ENCODE measurements at regions not wholly inside any gene's neighbourhood (a gene's known extent, or its start where the extent isn't known, plus 50 kb on each side); places are given as distances from the start of the nearest gene placed in this dataset.

GRCh38 chr4:160864253-160864652 lies 1299.5 kb downstream of the FSTL5 start:
- TF ChIP-seq CTCF (conservative IDR thresholded peaks at IDR 0.05; ENCODE audit: control insufficient read depth, insufficient read depth, low read depth, low read length) = no peak
- no peak overlapping the region for H3K4me3 ChIP-seq (ENCODE audit: control insufficient read depth, low read depth, low read length)
- no peak for DNase-seq (ENCODE audit: low read depth)

GRCh38 chr4:160869899-160870298 lies 1293.9 kb downstream of the FSTL5 start:
- no peak for TF ChIP-seq CTCF (conservative IDR thresholded peaks at IDR 0.05; ENCODE audit: control insufficient read depth, insufficient read depth, low read depth, low read length)
- H3K4me3 ChIP-seq (ENCODE audit: control insufficient read depth, low read depth, low read length) = no peak overlapping the region
- no peak for DNase-seq (ENCODE audit: low read depth)

- no peak for TF ChIP-seq CTCF (conservative IDR thresholded peaks at IDR 0.05; ENCODE audit: control insufficient read depth, insufficient read depth, low read depth, low read length)
- H3K4me3 ChIP-seq (ENCODE audit: control insufficient read depth, low read depth, low read length) = no peak overlapping the region
- no peak for DNase-seq (ENCODE audit: low read depth)
Measured at GRCh38 chr4:160872491-160872890, 1291.3 kb downstream of the FSTL5 start.

GRCh38 chr4:160877087-160877790 lies 1286.6 kb downstream of the FSTL5 start:
- no peak for TF ChIP-seq CTCF (conservative IDR thresholded peaks at IDR 0.05; ENCODE audit: control insufficient read depth, insufficient read depth, low read depth, low read length)
- no peak for DNase-seq (ENCODE audit: low read depth)
- no peak overlapping the region for H3K4me3 ChIP-seq (ENCODE audit: control insufficient read depth, low read depth, low read length)

GRCh38 chr4:160880180-160880579 lies 1283.6 kb downstream of the FSTL5 start:
- no peak for DNase-seq (ENCODE audit: low read depth)
- TF ChIP-seq CTCF (conservative IDR thresholded peaks at IDR 0.05; ENCODE audit: control insufficient read depth, insufficient read depth, low read depth, low read length) = no peak
- no peak overlapping the region for H3K4me3 ChIP-seq (ENCODE audit: control insufficient read depth, low read depth, low read length)

GRCh38 chr4:160887668-160888067 lies 1276.1 kb downstream of the FSTL5 start:
- TF ChIP-seq CTCF (conservative IDR thresholded peaks at IDR 0.05; ENCODE audit: control insufficient read depth, insufficient read depth, low read depth, low read length) = no peak
- H3K4me3 ChIP-seq (ENCODE audit: control insufficient read depth, low read depth, low read length) = no peak overlapping the region
- DNase-seq (ENCODE audit: low read depth) = no peak

GRCh38 chr4:160894128-160894527 lies 1269.7 kb downstream of the FSTL5 start:
- no peak overlapping the region for H3K4me3 ChIP-seq (ENCODE audit: control insufficient read depth, low read depth, low read length)
- no peak for TF ChIP-seq CTCF (conservative IDR thresholded peaks at IDR 0.05; ENCODE audit: control insufficient read depth, insufficient read depth, low read depth, low read length)
- no peak for DNase-seq (ENCODE audit: low read depth)

All from fibroblast of mammary gland (primary cell).